GM21576 (cell line): ENCODE measurements at regions not wholly inside any gene's neighbourhood (a gene's known extent, or its start where the extent isn't known, plus 50 kb on each side); places are given as distances from the start of the nearest gene placed in this dataset.
A peak's percentile ranks its signal among the peaks of the same experiment; 100 is the strongest.

Source experiments
- ATAC-seq: cut with Tn5 transposase; IDR thresholded peaks from one replicate; pipeline ENCODE4 v1.9.1; 2021; ENCODE audit warnings: mild to moderate bottlenecking, moderate library complexity; ENCODE audit not compliant: unreplicated experiment

- ATAC-seq, result no peak
These were observed 122.8 kb upstream of the MAP3K1 start for GRCh38 chr5:56692359-56693219.

- ATAC-seq, result no peak
These were observed 126.9 kb upstream of the MAP3K1 start for GRCh38 chr5:56688402-56688801.

GRCh38 chr5:56686337-56687195 is 128.8 kb upstream of the MAP3K1 start:
- ATAC-seq, result peak; percentile 70

GRCh38 chr5:56685503-56686217 is 129.7 kb upstream of the MAP3K1 start:
- no peak for ATAC-seq

- ATAC-seq, result no peak
These were observed 131.2 kb upstream of the MAP3K1 start for GRCh38 chr5:56684159-56684558.

GRCh38 chr5:56683733-56684132 is 131.6 kb upstream of the MAP3K1 start:
- no peak for ATAC-seq

- ATAC-seq, result no peak
These were observed 132.1 kb upstream of the MAP3K1 start for GRCh38 chr5:56683281-56683680.

- ATAC-seq, result no peak
These were observed 134.0 kb upstream of the MAP3K1 start for GRCh38 chr5:56681346-56681745.

- no peak for ATAC-seq
These were observed 134.6 kb upstream of the MAP3K1 start for GRCh38 chr5:56680731-56681130.

- no peak for ATAC-seq
These were observed 137.6 kb upstream of the MAP3K1 start for GRCh38 chr5:56677690-56678305.

GRCh38 chr5:56676091-56676768 is 139.1 kb upstream of the MAP3K1 start:
- no peak for ATAC-seq

- ATAC-seq, result no peak
These were observed 140.9 kb upstream of the MAP3K1 start for GRCh38 chr5:56674441-56674840.

- ATAC-seq, result no peak
These were observed 142.2 kb upstream of the MAP3K1 start for GRCh38 chr5:56673171-56673570.

GRCh38 chr5:56671571-56671970 is 143.8 kb upstream of the MAP3K1 start:
- ATAC-seq, result no peak

GRCh38 chr5:56670916-56671315 is 144.4 kb upstream of the MAP3K1 start:
- no peak for ATAC-seq

GRCh38 chr5:56669534-56670483 is 145.5 kb upstream of the MAP3K1 start:
- ATAC-seq, result peak; percentile 98

- ATAC-seq, result no peak
These were observed 146.4 kb upstream of the MAP3K1 start for GRCh38 chr5:56668996-56669395.

- ATAC-seq, result no peak
These were observed 147.7 kb upstream of the MAP3K1 start for GRCh38 chr5:56667692-56668091.

- no peak for ATAC-seq
These were observed 148.4 kb upstream of the MAP3K1 start for GRCh38 chr5:56666901-56667300.
